ENCODE measurements at regions not wholly inside any gene's neighbourhood (a gene's known extent, or its start where the extent isn't known, plus 50 kb on each side); places are given as distances from the start of the nearest gene placed in this dataset.

DNA sequence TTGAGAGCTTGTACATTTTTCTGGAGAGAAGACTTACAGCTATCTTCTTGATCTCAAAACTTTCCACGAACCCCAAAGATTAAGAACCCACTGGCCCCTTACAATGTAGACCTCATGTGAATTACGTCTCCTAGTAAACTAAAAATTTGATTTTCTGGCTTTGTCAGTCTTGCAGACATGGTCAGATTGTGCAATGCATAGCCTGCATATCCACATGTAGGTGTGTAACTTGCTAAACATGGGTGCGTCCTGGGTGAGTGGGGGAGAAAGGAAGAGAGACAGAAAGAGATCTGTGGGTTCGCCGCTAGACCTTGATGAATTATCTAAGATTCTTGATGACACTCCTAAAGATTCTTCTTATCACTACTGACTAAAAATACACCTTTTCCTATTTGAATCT is 561.2 kb upstream of the MDFIC2 start:
- Mint-ChIP-seq H3K27ac (peak overlapping the region in 1 of 3 donors; percentile 40), H3K27me3 (peaks cover 14% of the 10 kb centered on the region), H3K9me3 (peaks cover 0 to 31% (median 3%) of the 10 kb centered on the region in 7 donors), H3K4me3 (no peak overlapping the region), H3K4me1 (no peaks in the 10 kb centered on the region), H3K36me3 (peaks cover 4% of the 10 kb centered on the region)
- peaks cover 10% of the 10 kb centered on the region for H3K27me3 ChIP-seq (ENCODE audit: control insufficient read depth, insufficient read depth, low read length)
- H3K9me3 ChIP-seq (ENCODE audit: control insufficient read depth in 2 of 2, low read length in 2 of 2), result peaks cover 5 to 9% of the 10 kb centered on the region in 2 experiments
- no peak overlapping the region for H3K27ac ChIP-seq (ENCODE audit: insufficient read depth, low read length, poor library complexity, severe bottlenecking)
- H3K4me1 ChIP-seq (ENCODE audit: control insufficient read depth, insufficient read depth, low read length, poor library complexity, severe bottlenecking), result no peaks in the 10 kb centered on the region
- ATAC-seq (ENCODE audit: low read depth in 2 of 2), result no peak
- H3K36me3 ChIP-seq (ENCODE audit: control insufficient read depth, insufficient read depth, low read length), result no peaks in the 10 kb centered on the region
- no peak for DNase-seq
- no peak overlapping the region for H3K4me3 ChIP-seq (ENCODE audit: low read depth, low read length)

- H3K36me3 Mint-ChIP-seq, result peaks cover 4% of the 10 kb centered on the region
- H3K27me3 ChIP-seq (ENCODE audit: control insufficient read depth, insufficient read depth, low read length), result peaks cover 10% of the 10 kb centered on the region
- peaks cover 5 to 9% of the 10 kb centered on the region in 2 experiments for H3K9me3 ChIP-seq (ENCODE audit: control insufficient read depth in 2 of 2, low read length in 2 of 2)
- DNase-seq (no peak), ATAC-seq (ENCODE audit: low read depth in 2 of 2) (no peak)
- H3K4me1 Mint-ChIP-seq, result no peaks in the 10 kb centered on the region
- peaks cover 18% of the 10 kb centered on the region for H3K27me3 Mint-ChIP-seq
- H3K36me3 ChIP-seq (ENCODE audit: control insufficient read depth, insufficient read depth, low read length), result no peaks in the 10 kb centered on the region
- no peak overlapping the region for H3K27ac ChIP-seq (ENCODE audit: insufficient read depth, low read length, poor library complexity, severe bottlenecking)
- no peak overlapping the region for H3K4me3 ChIP-seq (ENCODE audit: low read depth, low read length)
- no peaks in the 10 kb centered on the region for H3K4me1 ChIP-seq (ENCODE audit: control insufficient read depth, insufficient read depth, low read length, poor library complexity, severe bottlenecking)
- no peak overlapping the region for H3K27ac Mint-ChIP-seq
- peaks cover 0 to 21% (median 4%) of the 10 kb centered on the region in 7 donors for H3K9me3 Mint-ChIP-seq
- H3K4me3 Mint-ChIP-seq, result no peak overlapping the region
Observed at GRCh38 chr3:70871909-70872656, 559.6 kb upstream of the MDFIC2 start.

DNA sequence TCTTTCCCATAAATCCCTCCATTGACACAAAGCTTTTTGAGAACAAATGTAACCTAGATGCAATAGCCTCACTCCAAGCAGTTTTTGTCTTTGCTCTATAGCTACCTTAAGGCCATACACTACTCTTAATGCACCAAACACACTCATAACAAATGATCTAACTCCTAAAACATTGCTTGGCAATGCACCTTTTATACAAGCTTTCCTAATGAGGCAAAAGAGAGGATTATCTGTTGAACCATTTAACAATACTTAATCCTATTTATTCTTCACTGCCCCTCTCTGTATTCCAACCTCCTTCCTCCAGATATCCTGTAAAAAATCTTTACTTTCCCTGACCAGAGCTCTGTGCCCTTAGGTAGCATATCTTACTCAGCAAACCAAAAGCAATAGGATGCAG is 558.1 kb upstream of the MDFIC2 start:
- Mint-ChIP-seq H3K27ac (no peak overlapping the region), H3K27me3 (peaks cover 25% of the 10 kb centered on the region), H3K4me3 (no peak overlapping the region), H3K4me1 (no peaks in the 10 kb centered on the region), H3K36me3 (peaks cover 4% of the 10 kb centered on the region), H3K9me3 (peaks cover 0 to 21% (median 4%) of the 10 kb centered on the region in 7 donors)
- H3K36me3 ChIP-seq (ENCODE audit: control insufficient read depth, insufficient read depth, low read length), result no peaks in the 10 kb centered on the region
- H3K27me3 ChIP-seq (ENCODE audit: control insufficient read depth, insufficient read depth, low read length), result peaks cover 14% of the 10 kb centered on the region
- ATAC-seq (ENCODE audit: low read depth in 2 of 2) (no peak), DNase-seq (no peak)
- no peaks in the 10 kb centered on the region for H3K4me1 ChIP-seq (ENCODE audit: control insufficient read depth, insufficient read depth, low read length, poor library complexity, severe bottlenecking)
- no peak overlapping the region for H3K4me3 ChIP-seq (ENCODE audit: low read depth, low read length)
- peaks cover 5 to 9% of the 10 kb centered on the region in 2 experiments for H3K9me3 ChIP-seq (ENCODE audit: control insufficient read depth in 2 of 2, low read length in 2 of 2)
- no peak overlapping the region for H3K27ac ChIP-seq (ENCODE audit: insufficient read depth, low read length, poor library complexity, severe bottlenecking)

- H3K27me3 Mint-ChIP-seq, result peaks cover 22% of the 10 kb centered on the region
- no peaks in the 10 kb centered on the region for H3K4me1 Mint-ChIP-seq
- peaks cover 15% of the 10 kb centered on the region for H3K27me3 ChIP-seq (ENCODE audit: control insufficient read depth, insufficient read depth, low read length)
- H3K9me3 Mint-ChIP-seq, result peaks cover 0 to 24% (median 3%) of the 10 kb centered on the region in 7 donors
- no peaks in the 10 kb centered on the region for H3K36me3 ChIP-seq (ENCODE audit: control insufficient read depth, insufficient read depth, low read length)
- H3K36me3 Mint-ChIP-seq, result peaks cover 4% of the 10 kb centered on the region
- no peak overlapping the region for H3K27ac Mint-ChIP-seq
- H3K27ac ChIP-seq (ENCODE audit: insufficient read depth, low read length, poor library complexity, severe bottlenecking), result no peak overlapping the region
- DNase-seq (no peak), ATAC-seq (ENCODE audit: low read depth in 2 of 2) (no peak)
- H3K4me1 ChIP-seq (ENCODE audit: control insufficient read depth, insufficient read depth, low read length, poor library complexity, severe bottlenecking), result no peaks in the 10 kb centered on the region
- no peak overlapping the region for H3K4me3 ChIP-seq (ENCODE audit: low read depth, low read length)
- H3K9me3 ChIP-seq (ENCODE audit: control insufficient read depth in 2 of 2, low read length in 2 of 2), result peaks cover 5 to 9% of the 10 kb centered on the region in 2 experiments
- no peak overlapping the region for H3K4me3 Mint-ChIP-seq
Observed at GRCh38 chr3:70868561-70868960, 556.1 kb upstream of the MDFIC2 start.

DNA sequence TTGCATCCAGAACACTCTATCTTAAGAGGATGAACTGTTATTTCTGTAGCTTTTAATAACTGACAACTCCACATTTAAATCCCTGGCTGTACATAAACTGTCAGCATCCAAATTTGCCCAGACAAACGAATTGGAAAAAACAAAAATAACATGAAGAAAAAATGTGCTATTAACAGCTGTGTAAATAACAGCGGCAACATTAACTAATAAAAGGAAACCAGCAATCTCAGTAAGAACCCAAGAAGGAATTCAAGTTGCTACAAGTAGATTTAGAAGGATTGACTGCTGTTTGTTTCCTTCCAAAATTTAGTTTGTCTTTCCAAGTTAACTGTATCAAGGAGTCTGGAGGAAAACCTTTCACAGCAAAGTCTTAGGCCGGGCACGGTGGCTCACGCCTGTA is 550.6 kb upstream of the MDFIC2 start:
- no peak overlapping the region for H3K4me3 ChIP-seq (ENCODE audit: low read depth, low read length)
- Mint-ChIP-seq H3K9me3 (peaks cover 0 to 4% (median 3%) of the 10 kb centered on the region in 7 donors), H3K4me3 (no peak overlapping the region), H3K27me3 (peaks cover 20% of the 10 kb centered on the region), H3K4me1 (no peaks in the 10 kb centered on the region), H3K36me3 (no peaks in the 10 kb centered on the region), H3K27ac (no peak overlapping the region)
- no peaks in the 10 kb centered on the region for H3K4me1 ChIP-seq (ENCODE audit: control insufficient read depth, insufficient read depth, low read length, poor library complexity, severe bottlenecking)
- no peak for ATAC-seq (ENCODE audit: low read depth in 2 of 2)
- no peak for DNase-seq
- H3K27ac ChIP-seq (ENCODE audit: insufficient read depth, low read length, poor library complexity, severe bottlenecking), result no peak overlapping the region
- no peaks in the 10 kb centered on the region for H3K36me3 ChIP-seq (ENCODE audit: control insufficient read depth, insufficient read depth, low read length)
- H3K9me3 ChIP-seq (ENCODE audit: control insufficient read depth in 2 of 2, low read length in 2 of 2), result no peaks in the 10 kb centered on the region
- peaks cover 7% of the 10 kb centered on the region for H3K27me3 ChIP-seq (ENCODE audit: control insufficient read depth, insufficient read depth, low read length)

DNA sequence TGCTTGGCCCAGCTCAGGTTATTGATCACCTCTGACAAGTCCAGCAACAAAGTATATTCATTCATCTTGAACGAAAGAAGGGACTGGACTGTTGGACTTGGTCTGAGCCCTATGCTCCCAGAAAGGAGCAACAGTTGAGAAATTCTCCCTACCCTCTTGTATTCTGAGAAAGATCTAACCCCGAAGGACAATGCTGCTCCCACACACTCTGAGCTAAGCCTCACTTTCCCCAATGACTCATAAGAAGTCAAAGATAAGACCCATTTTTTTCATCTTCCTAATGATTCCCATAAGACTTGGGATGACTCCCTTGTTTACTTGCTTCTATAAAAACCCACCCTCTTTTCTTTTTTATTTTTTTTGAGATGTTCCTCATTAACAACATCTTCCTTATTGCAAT is 549.4 kb upstream of the MDFIC2 start:
- ATAC-seq (ENCODE audit: low read depth in 2 of 2) (no peak), DNase-seq (no peak)
- Histone ChIP-seq H3K36me3 (ENCODE audit: control insufficient read depth, insufficient read depth, low read length) (no peaks in the 10 kb centered on the region), H3K27ac (ENCODE audit: insufficient read depth, low read length, poor library complexity, severe bottlenecking) (no peak overlapping the region), H3K4me1 (ENCODE audit: control insufficient read depth, insufficient read depth, low read length, poor library complexity, severe bottlenecking) (no peaks in the 10 kb centered on the region), H3K9me3 (ENCODE audit: control insufficient read depth in 2 of 2, low read length in 2 of 2) (no peaks in the 10 kb centered on the region), H3K4me3 (ENCODE audit: low read depth, low read length) (no peak overlapping the region), H3K27me3 (ENCODE audit: control insufficient read depth, insufficient read depth, low read length) (peaks cover 7% of the 10 kb centered on the region)
- Mint-ChIP-seq H3K4me1 (no peaks in the 10 kb centered on the region), H3K27me3 (peaks cover 15% of the 10 kb centered on the region), H3K9me3 (peaks cover 0 to 4% (median 1%) of the 10 kb centered on the region in 7 donors), H3K27ac (no peak overlapping the region), H3K4me3 (no peak overlapping the region), H3K36me3 (no peaks in the 10 kb centered on the region)

DNA sequence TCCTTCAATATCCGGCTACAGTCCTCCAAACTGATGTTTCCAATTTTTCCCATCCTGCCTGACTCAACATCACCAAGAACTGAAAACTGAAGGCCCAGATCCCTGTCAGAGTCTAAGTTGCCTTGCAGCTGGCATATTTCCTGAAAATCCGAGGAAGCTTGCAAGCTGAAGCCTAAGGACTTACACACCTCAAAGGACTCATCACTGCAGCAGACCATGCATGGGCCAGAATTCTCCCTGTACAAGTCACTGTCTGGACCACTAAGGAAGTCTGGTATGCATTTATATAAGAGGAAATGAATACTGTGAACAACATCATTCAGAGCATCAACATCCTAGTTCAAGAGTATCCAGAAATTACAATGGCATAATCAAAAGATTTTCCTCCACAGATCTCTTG is 548.8 kb upstream of the MDFIC2 start:
- no peaks in the 10 kb centered on the region for H3K36me3 ChIP-seq (ENCODE audit: control insufficient read depth, insufficient read depth, low read length)
- ATAC-seq (ENCODE audit: low read depth in 2 of 2), result no peak
- H3K27me3 ChIP-seq (ENCODE audit: control insufficient read depth, insufficient read depth, low read length), result peaks cover 5% of the 10 kb centered on the region
- H3K9me3 ChIP-seq (ENCODE audit: control insufficient read depth in 2 of 2, low read length in 2 of 2), result no peaks in the 10 kb centered on the region
- no peak overlapping the region for H3K4me3 ChIP-seq (ENCODE audit: low read depth, low read length)
- no peak overlapping the region for H3K27ac ChIP-seq (ENCODE audit: insufficient read depth, low read length, poor library complexity, severe bottlenecking)
- H3K4me1 Mint-ChIP-seq, result no peaks in the 10 kb centered on the region
- H3K9me3 Mint-ChIP-seq, result peaks cover 0 to 4% (median 1%) of the 10 kb centered on the region in 7 donors
- H3K27me3 Mint-ChIP-seq, result peaks cover 15% of the 10 kb centered on the region
- H3K4me3 Mint-ChIP-seq, result no peak overlapping the region
- H3K36me3 Mint-ChIP-seq, result no peaks in the 10 kb centered on the region
- H3K27ac Mint-ChIP-seq, result no peak overlapping the region
- DNase-seq, result no peak
- H3K4me1 ChIP-seq (ENCODE audit: control insufficient read depth, insufficient read depth, low read length, poor library complexity, severe bottlenecking), result no peaks in the 10 kb centered on the region

DNA sequence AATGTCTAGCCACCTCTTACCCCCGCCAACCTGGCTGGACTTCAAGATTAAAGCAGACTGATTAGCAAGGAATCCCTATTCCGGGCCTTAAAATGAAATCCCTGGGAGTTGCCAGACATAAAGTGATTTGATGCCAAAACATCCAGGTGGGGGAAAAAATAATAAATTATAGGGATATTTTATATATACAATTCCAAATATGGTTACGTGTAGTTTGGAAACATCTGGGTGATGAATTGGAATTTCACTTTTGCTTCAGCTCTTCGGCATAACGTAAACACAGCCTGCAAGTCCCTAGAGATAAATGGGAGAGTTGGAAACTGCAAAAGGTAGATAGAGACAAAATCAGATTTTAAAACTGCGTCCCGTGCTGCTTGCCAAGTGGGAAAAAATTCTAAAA is 545.5 kb upstream of the MDFIC2 start:
- Histone ChIP-seq H3K9me3 (ENCODE audit: control insufficient read depth in 2 of 2, low read length in 2 of 2) (no peaks in the 10 kb centered on the region), H3K36me3 (ENCODE audit: control insufficient read depth, insufficient read depth, low read length) (no peaks in the 10 kb centered on the region), H3K4me1 (ENCODE audit: control insufficient read depth, insufficient read depth, low read length, poor library complexity, severe bottlenecking) (no peaks in the 10 kb centered on the region), H3K27me3 (ENCODE audit: control insufficient read depth, insufficient read depth, low read length) (peaks cover 2% of the 10 kb centered on the region), H3K27ac (ENCODE audit: insufficient read depth, low read length, poor library complexity, severe bottlenecking) (no peak overlapping the region), H3K4me3 (ENCODE audit: low read depth, low read length) (no peak overlapping the region)
- Mint-ChIP-seq H3K27me3 (peaks cover 6% of the 10 kb centered on the region), H3K4me3 (no peak overlapping the region), H3K4me1 (peaks cover 0 to 5% (median 0%) of the 10 kb centered on the region in 4 donors), H3K27ac (no peak overlapping the region), H3K36me3 (no peaks in the 10 kb centered on the region), H3K9me3 (no peaks in the 10 kb centered on the region)
- no peak for ATAC-seq (ENCODE audit: low read depth in 2 of 2)
- DNase-seq, result no peak

Data from CD4-positive, CD25-positive, alpha-beta regulatory T cell (primary cell).